ENCODE measurements at regions not wholly inside any gene's neighbourhood (a gene's known extent, or its start where the extent isn't known, plus 50 kb on each side); places are given as distances from the start of the nearest gene placed in this dataset.

DNA sequence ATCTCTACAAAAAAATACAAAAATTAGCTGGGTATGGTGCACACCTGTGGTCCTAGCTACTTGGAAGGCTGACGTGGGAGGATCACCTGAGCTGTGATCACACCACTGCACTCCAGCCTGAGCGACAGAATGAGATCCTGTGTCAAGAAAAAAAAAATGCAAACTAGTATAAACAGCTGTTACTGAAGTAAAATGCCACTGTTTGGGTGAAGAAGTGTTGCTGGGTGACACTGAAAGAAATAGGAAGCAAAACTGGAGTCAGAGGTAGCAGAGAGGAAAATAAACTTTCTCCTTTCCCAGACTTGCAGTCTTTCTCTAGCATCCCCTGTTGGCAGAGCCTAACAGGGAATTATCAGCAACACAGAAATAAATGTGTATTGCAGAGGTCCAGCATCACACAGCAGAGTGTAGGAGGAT, 241.2 kb upstream of the PREP start:
- in situ Hi-C loops (cut with MboI; ENCODE audit: low sequenced_read_pairs), result no loop called here
- Histone ChIP-seq H3K36me3 (replicated peaks) (no peaks in the 10 kb centered on the region), H3K4me1 (no peaks in the 10 kb centered on the region; the same call in 1 of the 2 replicates), H3K4me3 (no peak overlapping the region), H3K9me3 (no peaks in the 10 kb centered on the region), H3K27me3 (ENCODE audit: low read depth) (no peaks in the 10 kb centered on the region)
- no peak for DNase-seq (ENCODE audit: low spot score in 2 of 2)

DNA sequence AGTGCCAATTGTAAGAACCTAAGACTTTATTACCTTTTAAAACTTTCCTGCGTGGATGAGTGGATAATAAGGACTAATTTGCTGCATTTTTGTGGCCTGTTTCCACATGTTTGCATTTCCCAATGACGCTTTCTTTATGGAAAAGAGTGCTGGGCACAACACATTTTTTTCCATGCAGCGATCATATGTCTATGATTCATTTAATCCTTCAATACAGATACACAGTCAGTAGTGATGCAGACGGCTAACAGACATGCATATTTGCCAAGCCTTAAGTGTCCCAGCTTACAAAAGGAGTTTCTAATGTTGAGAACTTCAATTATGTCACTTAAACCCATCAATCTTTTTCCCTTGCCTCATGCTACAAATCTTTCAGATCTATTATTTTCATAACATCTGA, 239.8 kb upstream of the PREP start:
- Histone ChIP-seq H3K36me3 (replicated peaks) (no peaks in the 10 kb centered on the region), H3K4me1 (no peaks in the 10 kb centered on the region), H3K9me3 (no peaks in the 10 kb centered on the region), H3K4me3 (no peak overlapping the region), H3K27me3 (ENCODE audit: low read depth) (no peaks in the 10 kb centered on the region)
- DNase-seq (ENCODE audit: low spot score in 2 of 2), result no peak
- in situ Hi-C loops (cut with MboI; ENCODE audit: low sequenced_read_pairs), result no loop called here

DNA sequence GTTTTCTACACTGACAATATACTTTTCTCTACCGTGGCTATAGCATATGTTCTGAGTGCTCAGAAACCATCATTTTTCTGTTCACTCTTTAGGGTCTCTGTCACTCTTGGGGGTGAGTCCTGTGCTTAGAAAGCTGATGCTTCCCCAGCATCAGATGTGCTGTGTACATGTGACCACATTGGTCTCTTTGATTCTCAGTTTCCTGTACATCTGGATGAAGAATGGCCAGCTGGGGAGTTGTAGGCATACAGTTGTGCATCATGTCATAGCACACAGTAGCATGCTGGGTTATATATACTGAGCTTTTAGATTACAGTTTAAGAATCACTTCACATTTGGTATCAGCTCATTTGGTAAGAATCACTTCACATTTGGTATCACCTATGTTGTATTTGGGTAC, 238.6 kb upstream of the PREP start:
- Histone ChIP-seq H3K4me3 (no peak overlapping the region), H3K9me3 (no peaks in the 10 kb centered on the region)
- in situ Hi-C loops (cut with MboI; ENCODE audit: low sequenced_read_pairs), result no loop called here

DNA sequence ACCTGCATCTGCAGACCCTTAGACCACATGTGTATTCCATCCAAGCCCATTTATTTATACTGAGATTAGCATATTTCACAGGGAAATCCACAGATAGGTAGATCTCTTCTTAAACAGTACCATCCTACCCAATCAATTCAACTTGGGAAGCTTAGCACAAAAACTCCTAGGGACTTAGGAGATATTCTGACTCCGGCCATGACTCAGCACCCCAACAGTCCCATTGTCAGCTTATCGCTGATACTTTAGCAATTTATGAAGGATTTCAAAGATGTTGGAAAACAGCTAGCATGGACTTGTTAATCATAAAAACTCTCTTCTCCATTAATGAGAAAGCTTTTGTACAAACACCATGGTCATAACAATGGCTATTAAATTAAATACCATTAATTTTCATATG, 236.2 kb upstream of the PREP start:
- no peak overlapping the region for H3K4me3 ChIP-seq
- H3K4me1 ChIP-seq, result no peaks in the 10 kb centered on the region
- in situ Hi-C loops (cut with MboI; ENCODE audit: low sequenced_read_pairs), result no loop called here

More for the DNA sequence above, 238.6 kb upstream of the PREP start:
- Histone ChIP-seq H3K36me3 (replicated peaks) (no peaks in the 10 kb centered on the region), H3K27me3 (ENCODE audit: low read depth) (no peaks in the 10 kb centered on the region), H3K4me1 (no peaks in the 10 kb centered on the region)
- no peak for DNase-seq (ENCODE audit: low spot score in 2 of 2)

DNA sequence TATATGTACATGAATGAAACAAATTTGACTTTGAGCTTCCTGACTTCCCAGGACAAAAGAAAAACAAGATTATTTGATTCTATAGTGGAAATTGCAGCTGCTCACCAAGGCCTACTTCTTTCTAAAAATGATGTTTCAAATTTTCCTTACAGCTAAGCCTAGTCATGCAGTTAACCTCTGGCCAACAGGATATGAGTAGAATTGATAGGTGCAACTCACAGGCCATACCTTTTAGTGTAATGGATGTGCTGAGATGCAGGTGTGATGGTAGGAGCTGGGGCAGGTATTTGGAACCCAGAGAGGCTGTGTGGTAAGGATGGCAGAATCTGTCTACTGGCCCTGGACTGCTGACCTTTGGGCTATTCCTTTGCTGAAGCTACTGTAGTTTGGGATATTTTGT, 230.9 kb upstream of the PREP start:
- no peaks in the 10 kb centered on the region for H3K36me3 ChIP-seq (replicated peaks)
- no peak overlapping the region for H3K4me3 ChIP-seq
- H3K4me1 ChIP-seq, result no peaks in the 10 kb centered on the region
- no peak for DNase-seq (ENCODE audit: low spot score in 2 of 2)
- in situ Hi-C loops (cut with MboI; ENCODE audit: low sequenced_read_pairs), result no loop called here
- no peaks in the 10 kb centered on the region for H3K9me3 ChIP-seq
- H3K27me3 ChIP-seq (ENCODE audit: low read depth), result no peaks in the 10 kb centered on the region

More for the DNA sequence above, 236.2 kb upstream of the PREP start:
- no peak for DNase-seq (ENCODE audit: low spot score in 2 of 2)
- Histone ChIP-seq H3K27me3 (ENCODE audit: low read depth) (no peaks in the 10 kb centered on the region), H3K9me3 (no peaks in the 10 kb centered on the region), H3K36me3 (replicated peaks) (no peaks in the 10 kb centered on the region)

DNA sequence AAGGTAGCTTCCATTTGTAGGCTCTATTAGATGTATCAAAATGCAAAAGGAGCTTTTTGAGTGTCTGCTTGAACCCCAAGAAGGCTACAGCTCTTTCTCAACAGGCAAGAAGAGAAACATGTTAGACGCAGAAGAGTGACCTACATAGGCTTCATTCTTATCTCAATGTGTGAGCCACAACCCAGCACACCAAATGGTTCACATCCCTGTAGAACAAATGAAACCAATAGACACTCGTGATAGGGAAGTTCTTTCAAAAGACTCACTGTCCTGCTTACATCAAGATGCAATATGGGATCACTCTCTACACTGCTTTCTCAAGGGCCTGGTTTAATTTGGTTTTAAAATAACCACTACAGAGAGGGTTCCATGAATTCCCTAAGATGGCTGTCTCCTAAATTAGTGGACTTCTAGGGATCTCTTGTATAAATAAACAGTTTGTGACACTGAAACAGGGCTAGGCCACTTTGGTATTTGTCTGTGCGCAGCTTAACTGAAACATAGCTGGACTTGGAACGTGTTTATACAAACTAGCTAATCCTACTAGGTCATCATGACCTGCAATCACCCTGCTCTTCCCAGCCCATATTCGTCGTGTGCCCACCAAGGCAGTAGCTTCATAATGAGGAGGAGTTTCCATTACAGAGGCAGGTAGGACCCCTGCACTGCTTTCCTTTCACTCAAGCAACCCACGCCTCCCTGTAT, 225.4 kb upstream of the PREP start:
- Histone ChIP-seq H3K36me3 (replicated peaks) (no peaks in the 10 kb centered on the region), H3K4me1 (no peaks in the 10 kb centered on the region), H3K4me3 (no peak overlapping the region), H3K9me3 (no peaks in the 10 kb centered on the region), H3K27me3 (ENCODE audit: low read depth) (no peaks in the 10 kb centered on the region)
- no peak for DNase-seq (ENCODE audit: low spot score in 2 of 2)
- in situ Hi-C loops (cut with MboI; ENCODE audit: low sequenced_read_pairs), result no loop called here

DNA sequence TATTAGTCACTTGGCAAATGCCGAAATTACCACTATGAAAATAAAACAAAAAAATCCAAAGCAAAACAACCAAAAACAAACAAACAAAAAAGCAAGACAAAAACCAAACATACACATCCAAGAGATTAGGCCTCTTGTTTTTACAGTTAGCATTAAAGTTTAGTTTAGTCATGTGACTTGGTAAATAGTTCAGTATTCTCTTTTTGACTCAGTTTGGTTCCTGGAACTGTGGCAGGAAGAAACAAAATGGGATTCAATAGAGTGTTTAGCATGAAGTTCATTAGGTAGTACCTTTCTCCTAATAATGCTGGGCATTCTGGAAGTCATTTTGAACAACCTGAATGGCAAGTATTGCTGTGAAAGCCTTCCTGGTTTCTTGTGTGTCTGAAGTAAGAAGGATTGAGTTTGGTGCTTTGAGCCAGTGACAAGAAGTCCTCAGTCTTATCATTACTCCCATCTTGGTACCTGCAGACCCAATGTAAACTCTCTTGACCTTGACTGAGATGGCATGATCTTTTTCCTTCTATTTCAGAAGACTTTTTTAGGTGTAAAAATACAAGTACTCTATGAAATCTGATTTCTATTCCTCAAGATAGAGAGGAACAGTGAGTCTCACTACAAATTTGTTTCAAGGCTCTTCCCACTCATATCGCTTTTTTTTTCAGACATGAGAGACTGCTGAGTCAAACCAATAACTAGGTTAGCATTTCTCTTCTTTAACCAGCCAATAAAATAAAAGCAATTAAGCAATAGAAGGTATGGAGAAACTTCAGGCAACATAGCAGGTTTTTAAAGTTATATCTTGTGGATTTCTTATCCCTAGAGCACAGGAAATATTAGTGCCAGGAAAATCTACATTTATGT, 223.6 kb upstream of the PREP start:
- in situ Hi-C loops (cut with MboI; ENCODE audit: low sequenced_read_pairs), result no loop called here
- no peaks in the 10 kb centered on the region for H3K36me3 ChIP-seq (replicated peaks)
- no peak for DNase-seq (ENCODE audit: low spot score in 2 of 2)
- H3K4me1 ChIP-seq, result no peaks in the 10 kb centered on the region
- no peaks in the 10 kb centered on the region for H3K27me3 ChIP-seq (ENCODE audit: low read depth)
- H3K4me3 ChIP-seq, result no peak overlapping the region
- H3K9me3 ChIP-seq, result no peaks in the 10 kb centered on the region

DNA sequence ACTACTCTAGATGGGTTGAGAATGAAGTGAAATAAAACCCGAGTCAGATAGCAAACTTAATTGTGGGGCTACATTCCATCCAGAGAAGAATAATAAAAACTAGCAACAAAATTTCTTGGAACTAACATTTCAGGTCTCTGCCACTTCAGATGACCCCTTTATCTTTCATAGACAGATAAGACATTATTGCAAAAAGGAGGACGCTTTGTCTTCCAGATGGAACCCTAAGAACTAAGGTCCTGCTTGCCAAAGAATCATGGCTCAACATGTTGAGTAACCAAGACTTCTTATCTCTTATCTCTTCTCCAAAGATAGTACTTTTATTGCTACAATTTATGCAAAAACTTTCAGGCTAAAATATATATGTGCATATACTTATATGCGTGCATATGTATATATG, 221.1 kb upstream of the PREP start:
- H3K9me3 ChIP-seq, result no peaks in the 10 kb centered on the region

DNA sequence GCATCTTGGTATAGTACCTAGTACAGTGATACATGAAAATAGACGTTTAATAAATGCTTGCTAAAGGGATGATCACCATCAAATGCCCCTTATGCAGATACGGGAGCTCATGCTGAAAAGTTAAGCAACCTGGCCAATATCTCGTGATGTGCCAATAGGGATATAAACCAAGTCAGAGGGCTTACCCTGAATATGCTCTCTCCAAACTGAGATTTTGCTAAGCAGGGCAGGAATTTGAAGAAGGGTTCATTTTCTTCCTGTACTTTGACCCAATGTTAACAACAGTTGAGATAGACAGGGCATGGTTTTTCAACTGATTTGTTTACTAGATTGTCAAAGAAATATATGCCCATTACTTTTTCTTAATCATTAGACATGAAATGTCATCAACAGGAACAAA, 219.3 kb upstream of the PREP start:
- no peak overlapping the region for H3K4me3 ChIP-seq
- no peaks in the 10 kb centered on the region for H3K4me1 ChIP-seq
- no peak for DNase-seq (ENCODE audit: low spot score in 2 of 2)
- in situ Hi-C loops (cut with MboI; ENCODE audit: low sequenced_read_pairs), result no loop called here
- H3K27me3 ChIP-seq (ENCODE audit: low read depth), result no peaks in the 10 kb centered on the region
- no peaks in the 10 kb centered on the region for H3K36me3 ChIP-seq (replicated peaks)
- H3K9me3 ChIP-seq, result no peaks in the 10 kb centered on the region

More for the DNA sequence above, 221.1 kb upstream of the PREP start:
- DNase-seq (ENCODE audit: low spot score in 2 of 2), result no peak
- in situ Hi-C loops (cut with MboI; ENCODE audit: low sequenced_read_pairs), result no loop called here
- no peaks in the 10 kb centered on the region for H3K4me1 ChIP-seq
- no peak overlapping the region for H3K4me3 ChIP-seq
- H3K27me3 ChIP-seq (ENCODE audit: low read depth), result no peaks in the 10 kb centered on the region
- no peaks in the 10 kb centered on the region for H3K36me3 ChIP-seq (replicated peaks)

DNA sequence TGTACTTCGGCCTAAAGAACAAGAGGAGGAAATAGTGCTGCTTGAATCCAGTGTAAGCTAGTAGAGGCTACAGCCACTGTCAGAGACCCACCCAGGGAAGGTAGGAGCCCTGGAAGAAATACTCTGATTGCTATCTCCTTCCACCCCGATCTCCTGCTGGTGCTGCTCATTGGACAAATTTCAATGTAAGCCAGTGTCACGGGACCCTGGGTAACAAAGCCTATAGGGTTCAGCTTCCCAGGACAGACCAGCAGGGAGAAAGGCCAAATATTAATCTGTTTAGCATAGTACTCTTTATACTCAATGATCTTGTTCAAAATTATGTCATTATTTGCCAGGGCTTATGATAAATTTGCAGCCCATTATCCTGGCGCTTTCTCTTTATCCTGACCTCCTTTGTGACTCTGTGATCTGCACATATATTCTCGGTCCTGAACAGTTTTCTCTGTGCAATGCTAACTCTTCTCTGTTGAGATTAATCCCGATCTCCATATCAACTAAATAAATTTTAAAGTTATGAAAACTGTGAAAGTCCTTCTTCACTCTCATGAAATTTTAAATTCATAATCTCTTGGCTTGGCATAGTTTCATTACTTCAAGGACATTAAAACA, 218.8 kb upstream of the PREP start:
- Histone ChIP-seq H3K9me3 (no peaks in the 10 kb centered on the region), H3K27me3 (ENCODE audit: low read depth) (no peaks in the 10 kb centered on the region), H3K36me3 (replicated peaks) (no peaks in the 10 kb centered on the region), H3K4me1 (no peaks in the 10 kb centered on the region), H3K4me3 (no peak overlapping the region)
- DNase-seq (ENCODE audit: low spot score in 2 of 2), result no peak
- in situ Hi-C loops (cut with MboI; ENCODE audit: low sequenced_read_pairs), result no loop called here

DNA sequence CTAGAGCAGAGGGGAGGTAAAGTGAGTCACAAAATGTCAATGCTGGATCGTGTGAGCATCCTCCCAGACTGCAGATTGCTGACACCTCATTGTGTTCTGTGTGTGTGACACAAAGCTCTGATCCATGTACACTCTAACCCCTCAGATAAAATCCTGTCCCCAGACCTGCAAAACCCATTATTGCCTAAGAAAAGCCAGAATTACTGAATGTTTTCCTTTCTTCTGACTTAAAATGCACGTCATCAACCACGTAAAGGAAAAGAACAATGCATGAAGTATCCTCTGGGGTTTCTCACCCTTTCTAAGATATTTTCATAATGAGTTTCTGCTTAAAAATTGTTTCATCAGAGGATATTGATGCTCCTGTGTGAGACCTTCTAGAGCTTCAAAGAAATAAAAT, 218.0 kb upstream of the PREP start:
- no peaks in the 10 kb centered on the region for H3K36me3 ChIP-seq (replicated peaks)
- in situ Hi-C loops (cut with MboI; ENCODE audit: low sequenced_read_pairs), result no loop called here
- no peak for DNase-seq (ENCODE audit: low spot score in 2 of 2)
- H3K4me1 ChIP-seq, result no peaks in the 10 kb centered on the region
- H3K4me3 ChIP-seq, result no peak overlapping the region
- no peaks in the 10 kb centered on the region for H3K9me3 ChIP-seq
- H3K27me3 ChIP-seq (ENCODE audit: low read depth), result no peaks in the 10 kb centered on the region

DNA sequence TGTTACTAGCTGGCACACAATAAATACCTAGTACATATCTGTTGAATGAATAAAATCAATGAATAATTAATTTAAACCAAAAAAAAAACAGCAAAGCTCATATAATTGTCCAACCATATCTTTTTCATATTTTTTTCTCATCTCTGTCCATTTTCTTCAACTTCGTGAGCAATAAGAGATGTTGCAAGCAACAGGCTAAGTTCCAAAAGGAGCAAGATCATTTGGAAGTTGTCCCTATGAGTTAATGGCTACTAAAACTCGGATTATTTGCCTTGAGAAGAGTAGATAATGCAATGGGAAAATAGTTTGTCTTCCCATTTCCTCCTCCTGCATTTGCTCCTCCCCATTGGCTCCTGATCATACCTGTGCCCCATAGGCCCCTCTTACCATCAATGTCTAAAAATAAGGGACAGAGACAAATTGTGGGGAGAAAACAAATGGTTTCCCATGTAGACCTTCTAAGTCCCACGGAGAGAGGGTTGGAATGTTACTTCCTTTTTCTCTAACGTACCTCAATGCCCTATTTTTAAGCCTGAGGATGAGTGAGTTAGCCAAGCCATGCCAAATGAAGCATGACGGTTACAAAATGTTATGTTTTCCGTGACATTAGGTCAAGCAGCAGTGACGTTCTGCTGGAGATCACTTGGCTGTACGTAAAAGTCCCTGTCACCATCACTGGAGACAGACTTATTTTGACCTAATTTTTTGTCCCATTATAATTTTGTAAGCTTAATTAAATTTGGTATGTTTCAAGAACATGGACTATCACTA, 217.3 kb upstream of the PREP start:
- no peaks in the 10 kb centered on the region for H3K36me3 ChIP-seq (replicated peaks)
- no peaks in the 10 kb centered on the region for H3K4me1 ChIP-seq
- DNase-seq (ENCODE audit: low spot score in 2 of 2), result no peak
- no peak overlapping the region for H3K4me3 ChIP-seq
- no peaks in the 10 kb centered on the region for H3K9me3 ChIP-seq
- no peaks in the 10 kb centered on the region for H3K27me3 ChIP-seq (ENCODE audit: low read depth)
- in situ Hi-C loops (cut with MboI; ENCODE audit: low sequenced_read_pairs), result no loop called here

DNA sequence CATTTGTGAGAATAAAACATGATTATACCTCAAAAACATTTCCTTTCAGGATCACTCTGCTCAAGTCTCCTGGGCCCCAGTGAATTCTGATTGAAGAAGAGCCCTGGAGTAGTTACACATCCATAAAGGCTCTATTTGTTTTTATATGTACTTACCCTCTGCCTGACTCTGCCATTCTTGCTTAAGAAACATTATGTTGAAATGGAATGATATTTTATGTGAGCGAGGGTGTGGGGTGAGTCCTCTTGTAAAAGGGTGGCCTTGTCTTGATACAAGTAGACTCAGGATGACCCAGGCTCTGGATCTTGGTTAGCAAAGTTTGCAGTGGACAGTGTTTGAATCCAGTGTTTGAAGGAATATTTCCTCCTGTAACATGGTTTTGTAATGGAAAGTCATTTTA, 215.4 kb upstream of the PREP start:
- Histone ChIP-seq H3K27me3 (ENCODE audit: low read depth) (no peaks in the 10 kb centered on the region), H3K36me3 (replicated peaks) (no peaks in the 10 kb centered on the region), H3K9me3 (no peaks in the 10 kb centered on the region), H3K4me3 (no peak overlapping the region), H3K4me1 (no peaks in the 10 kb centered on the region)
- in situ Hi-C loops (cut with MboI; ENCODE audit: low sequenced_read_pairs), result no loop called here
- DNase-seq (ENCODE audit: low spot score in 2 of 2), result no peak

All from HAP-1 (cell line).